Sigmoid colon (tissue), 4 donors: ENCODE measurements at regions not wholly inside any gene's neighbourhood (a gene's known extent, or its start where the extent isn't known, plus 50 kb on each side); places are given as distances from the start of the nearest gene placed in this dataset.

Experiments used
- EP300 ChIP-seq, 4 donors: sonication (generic); formaldehyde crosslinking; IDR thresholded peaks; one replicate each; pipeline ENCODE4 v1.6.1; 2017; ENCODE audit warnings: antibody characterized with exemption in 4 of 4
- POLR2A ChIP-seq, 2 donors: fragments of 450-650 bp; IDR thresholded peaks; one replicate each; pipeline ENCODE4 v1.6.1; 2016; ENCODE audit warnings: antibody characterized with exemption in 2 of 2, mild to moderate bottlenecking in 2 of 2, moderate library complexity in 2 of 2
- POLR2AphosphoS5 ChIP-seq, 4 donors: sonication (generic); formaldehyde crosslinking; IDR thresholded peaks; one replicate each; pipeline ENCODE4 v1.6.1; 2017; ENCODE audit warnings: antibody characterized with exemption in 4 of 4
- TF ChIP-seq, protein P1 (sequence below), 4 experiments: fragments of 450-650 bp in 3 of 4; fragments of 200-600 bp in 1 of 4; IDR thresholded peaks; one replicate each; pipeline ENCODE4 v1.5.1; 2016 to 2019; ENCODE audit warnings: antibody characterized with exemption in 4 of 4, mild to moderate bottlenecking in 3 of 4, moderate library complexity in 2 of 4

DNA sequence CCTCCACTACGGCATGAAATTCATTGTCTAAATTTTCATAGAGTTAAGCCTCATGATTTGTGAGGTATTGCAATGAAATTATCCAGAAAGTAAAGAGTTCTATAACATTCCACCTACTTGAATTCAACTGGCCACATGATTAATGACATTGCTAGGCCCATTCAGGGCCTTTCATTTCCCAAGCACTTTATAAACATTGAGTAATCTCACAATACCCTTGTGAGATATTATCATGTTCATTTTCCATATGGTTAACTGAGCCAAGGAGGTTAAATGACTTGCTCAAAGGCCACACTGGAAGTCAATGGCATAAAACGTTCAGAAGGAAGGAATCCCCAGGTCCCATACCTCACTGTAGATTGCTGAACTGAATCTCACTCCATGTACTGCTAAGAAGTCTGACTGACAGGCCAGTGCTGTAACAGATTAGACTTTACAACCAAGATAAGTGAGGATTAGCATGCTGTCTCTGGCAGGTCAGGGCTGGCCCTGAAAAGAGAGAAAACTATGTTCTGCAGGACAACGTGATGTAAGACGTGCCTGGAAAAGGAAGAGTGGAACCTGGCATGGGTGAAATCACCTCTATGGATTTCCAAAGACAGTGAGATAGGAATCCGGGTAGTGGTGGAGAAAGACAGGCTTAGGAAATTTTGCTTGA, 75.9 kb upstream of the SPACA1 start:
- TF ChIP-seq, protein P1, sequence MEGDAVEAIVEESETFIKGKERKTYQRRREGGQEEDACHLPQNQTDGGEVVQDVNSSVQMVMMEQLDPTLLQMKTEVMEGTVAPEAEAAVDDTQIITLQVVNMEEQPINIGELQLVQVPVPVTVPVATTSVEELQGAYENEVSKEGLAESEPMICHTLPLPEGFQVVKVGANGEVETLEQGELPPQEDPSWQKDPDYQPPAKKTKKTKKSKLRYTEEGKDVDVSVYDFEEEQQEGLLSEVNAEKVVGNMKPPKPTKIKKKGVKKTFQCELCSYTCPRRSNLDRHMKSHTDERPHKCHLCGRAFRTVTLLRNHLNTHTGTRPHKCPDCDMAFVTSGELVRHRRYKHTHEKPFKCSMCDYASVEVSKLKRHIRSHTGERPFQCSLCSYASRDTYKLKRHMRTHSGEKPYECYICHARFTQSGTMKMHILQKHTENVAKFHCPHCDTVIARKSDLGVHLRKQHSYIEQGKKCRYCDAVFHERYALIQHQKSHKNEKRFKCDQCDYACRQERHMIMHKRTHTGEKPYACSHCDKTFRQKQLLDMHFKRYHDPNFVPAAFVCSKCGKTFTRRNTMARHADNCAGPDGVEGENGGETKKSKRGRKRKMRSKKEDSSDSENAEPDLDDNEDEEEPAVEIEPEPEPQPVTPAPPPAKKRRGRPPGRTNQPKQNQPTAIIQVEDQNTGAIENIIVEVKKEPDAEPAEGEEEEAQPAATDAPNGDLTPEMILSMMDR (IDR thresholded peaks at IDR 0.05), result no peak
- TF ChIP-seq POLR2AphosphoS5 (IDR thresholded peaks at IDR 0.05) (no peak), POLR2A (IDR thresholded peaks at IDR 0.05) (no peak), EP300 (IDR thresholded peaks at IDR 0.05) (no peak)
